Right lobe of liver (tissue), 6 donors: ENCODE measurements at regions not wholly inside any gene's neighbourhood (a gene's known extent, or its start where the extent isn't known, plus 50 kb on each side); places are given as distances from the start of the nearest gene placed in this dataset.
A peak's percentile ranks its signal among the peaks of the same experiment; 100 is the strongest.

Source experiments
- ATAC-seq, 4 donors: fragments of 200-7000 bp; cut with Tn5 transposase; one replicate each; pipeline ENCODE4 v1.9.1; 2020; ENCODE audit warnings: mild to moderate bottlenecking in 4 of 4, moderate library complexity in 4 of 4
- DNase-seq, 3 donors: peaks; one replicate each; pipeline ENCODE4 v3.0.0-alpha.2; 2020
- H3K27ac ChIP-seq, 3 donors: fragments of 200-600 bp; one replicate each; pipeline ENCODE4 v1.8.0; 2022
- H3K27me3 ChIP-seq, 2 donors: fragments of 200-600 bp; one replicate each; pipeline ENCODE4 v1.8.0; 2022
- H3K36me3 ChIP-seq, 4 donors: fragments of 200-600 bp; sonication (generic) in 1 of 4; one replicate each; pipeline versions ENCODE4 v1.5.1 to v1.8.0; 2017 to 2022; ENCODE audit warnings: control low read depth in 1 of 4
- H3K4me1 ChIP-seq, 4 donors: fragments of 200-600 bp; sonication (generic) in 1 of 4; one replicate each; pipeline versions ENCODE4 v1.5.1 to v1.8.0; 2017 to 2022; ENCODE audit warnings: control low read depth in 1 of 4
- H3K4me3 ChIP-seq, 3 donors: fragments of 200-600 bp; one replicate each; pipeline ENCODE4 v1.8.0; 2022
- H3K9me3 ChIP-seq, 4 donors: fragments of 200-600 bp; sonication (generic) in 1 of 4; one replicate each; pipeline versions ENCODE4 v1.5.1 to v1.8.0; 2017 to 2022; ENCODE audit warnings: control low read depth in 1 of 4
- POLR2A ChIP-seq: fragments of 450-650 bp; IDR thresholded peaks from one replicate; pipeline ENCODE4 v1.6.1; 2017; ENCODE audit warnings: antibody characterized with exemption, mild to moderate bottlenecking
- WGBS: methylation state at CpG from one replicate; pipeline ENCODE4 v1.1.6; 2018; ENCODE audit warnings: low coverage, low lambda C conversion rate; ENCODE audit not compliant: insufficient coverage; ENCODE audit errors: missing lambda C conversion rate; 5-methylcytosine and 5-hydroxymethylcytosine counted together
- intact Hi-C, 2 donors: fragments of 100-400 bp; cut with DNase I; formaldehyde crosslinking; loops; one replicate each; pipeline versions ENCODE4 v1.11.2 to v1.14.1; 2022
- TF ChIP-seq, protein P1 (sequence below), 4 donors: fragments of 200-600 bp in 3 of 4; fragments of 450-650 bp in 1 of 4; IDR thresholded peaks; one replicate each; pipeline versions ENCODE4 v1.5.1 to v1.8.0; 2016 to 2022; ENCODE audit warnings: antibody characterized with exemption in 4 of 4, mild to moderate bottlenecking in 2 of 4
- donor health status: DM: no; HTN: yes; CAD: no.
- donor health status: DM: no; HTN: no; CAD: no.
- donor health status: DM: no; HTN: no; CAD: no.
- donor health status: DM: no; HTN: yes; CAD: no.
- donor health status: DM: no; HTN: yes; CAD: no.

GRCh38 chr6:166761801-166762200 is 134.8 kb upstream of the RPS6KA2 start:
- intact Hi-C loops: no loop called here
- Histone ChIP-seq H3K4me3 (no peak overlapping the region), H3K27me3 (no peaks in the 10 kb centered on the region), H3K36me3 (no peaks in the 10 kb centered on the region), H3K9me3 (no peaks in the 10 kb centered on the region), H3K27ac (no peak overlapping the region), H3K4me1 (no peaks in the 10 kb centered on the region)
- peak in 1 of 3 donors; percentile 33 for DNase-seq
- WGBS: 60% methylated on average over 1 of the region's 9 CpGs
- ATAC-seq: no peak
- TF ChIP-seq POLR2A: no peak
- TF ChIP-seq, protein P1, sequence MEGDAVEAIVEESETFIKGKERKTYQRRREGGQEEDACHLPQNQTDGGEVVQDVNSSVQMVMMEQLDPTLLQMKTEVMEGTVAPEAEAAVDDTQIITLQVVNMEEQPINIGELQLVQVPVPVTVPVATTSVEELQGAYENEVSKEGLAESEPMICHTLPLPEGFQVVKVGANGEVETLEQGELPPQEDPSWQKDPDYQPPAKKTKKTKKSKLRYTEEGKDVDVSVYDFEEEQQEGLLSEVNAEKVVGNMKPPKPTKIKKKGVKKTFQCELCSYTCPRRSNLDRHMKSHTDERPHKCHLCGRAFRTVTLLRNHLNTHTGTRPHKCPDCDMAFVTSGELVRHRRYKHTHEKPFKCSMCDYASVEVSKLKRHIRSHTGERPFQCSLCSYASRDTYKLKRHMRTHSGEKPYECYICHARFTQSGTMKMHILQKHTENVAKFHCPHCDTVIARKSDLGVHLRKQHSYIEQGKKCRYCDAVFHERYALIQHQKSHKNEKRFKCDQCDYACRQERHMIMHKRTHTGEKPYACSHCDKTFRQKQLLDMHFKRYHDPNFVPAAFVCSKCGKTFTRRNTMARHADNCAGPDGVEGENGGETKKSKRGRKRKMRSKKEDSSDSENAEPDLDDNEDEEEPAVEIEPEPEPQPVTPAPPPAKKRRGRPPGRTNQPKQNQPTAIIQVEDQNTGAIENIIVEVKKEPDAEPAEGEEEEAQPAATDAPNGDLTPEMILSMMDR (IDR thresholded peaks at IDR 0.05): no peak

DNA sequence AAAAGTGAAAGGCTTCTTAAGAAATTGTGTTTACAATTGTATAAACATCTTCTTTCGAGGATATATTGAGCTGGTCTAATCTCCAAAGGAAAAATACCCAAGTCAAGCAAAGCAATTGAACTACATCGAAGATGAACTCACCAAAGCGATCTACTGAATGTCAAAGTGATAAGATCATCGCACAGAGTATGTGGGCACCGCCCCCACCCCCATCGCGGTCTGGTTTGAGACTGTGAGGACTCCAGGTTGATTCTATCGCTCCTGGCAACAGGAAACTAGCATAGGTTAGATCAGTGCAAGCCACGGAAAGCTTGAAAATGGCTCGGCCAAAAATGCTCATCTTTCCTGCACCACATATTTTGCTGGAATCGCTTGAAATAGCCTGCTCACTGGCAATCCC is 133.2 kb upstream of the RPS6KA2 start:
- no peaks in the 10 kb centered on the region for H3K27me3 ChIP-seq
- TF ChIP-seq POLR2A: no peak
- TF ChIP-seq, protein P1 (IDR thresholded peaks at IDR 0.05): no peak
- 65% methylated on average over 10 of the region's 11 CpGs for WGBS
- no peaks in the 10 kb centered on the region for H3K9me3 ChIP-seq
- H3K27ac ChIP-seq: no peak overlapping the region
- no peak for DNase-seq
- H3K4me3 ChIP-seq: no peak overlapping the region
- intact Hi-C loops: no loop called here
- H3K4me1 ChIP-seq: no peaks in the 10 kb centered on the region
- H3K36me3 ChIP-seq: no peaks in the 10 kb centered on the region
- ATAC-seq: no peak

- Histone ChIP-seq H3K27me3 (no peaks in the 10 kb centered on the region), H3K9me3 (no peaks in the 10 kb centered on the region), H3K4me3 (no peak overlapping the region), H3K36me3 (no peaks in the 10 kb centered on the region), H3K4me1 (no peaks in the 10 kb centered on the region), H3K27ac (no peak overlapping the region)
- no peak for ATAC-seq
- TF ChIP-seq, protein P1 (IDR thresholded peaks at IDR 0.05): no peak
- TF ChIP-seq POLR2A: no peak
- no peak for DNase-seq
- intact Hi-C loops: no loop called here
- WGBS: 48% methylated on average over 12 of the region's 15 CpGs
These were observed 131.2 kb upstream of the RPS6KA2 start for GRCh38 chr6:166758136-166758704.

DNA sequence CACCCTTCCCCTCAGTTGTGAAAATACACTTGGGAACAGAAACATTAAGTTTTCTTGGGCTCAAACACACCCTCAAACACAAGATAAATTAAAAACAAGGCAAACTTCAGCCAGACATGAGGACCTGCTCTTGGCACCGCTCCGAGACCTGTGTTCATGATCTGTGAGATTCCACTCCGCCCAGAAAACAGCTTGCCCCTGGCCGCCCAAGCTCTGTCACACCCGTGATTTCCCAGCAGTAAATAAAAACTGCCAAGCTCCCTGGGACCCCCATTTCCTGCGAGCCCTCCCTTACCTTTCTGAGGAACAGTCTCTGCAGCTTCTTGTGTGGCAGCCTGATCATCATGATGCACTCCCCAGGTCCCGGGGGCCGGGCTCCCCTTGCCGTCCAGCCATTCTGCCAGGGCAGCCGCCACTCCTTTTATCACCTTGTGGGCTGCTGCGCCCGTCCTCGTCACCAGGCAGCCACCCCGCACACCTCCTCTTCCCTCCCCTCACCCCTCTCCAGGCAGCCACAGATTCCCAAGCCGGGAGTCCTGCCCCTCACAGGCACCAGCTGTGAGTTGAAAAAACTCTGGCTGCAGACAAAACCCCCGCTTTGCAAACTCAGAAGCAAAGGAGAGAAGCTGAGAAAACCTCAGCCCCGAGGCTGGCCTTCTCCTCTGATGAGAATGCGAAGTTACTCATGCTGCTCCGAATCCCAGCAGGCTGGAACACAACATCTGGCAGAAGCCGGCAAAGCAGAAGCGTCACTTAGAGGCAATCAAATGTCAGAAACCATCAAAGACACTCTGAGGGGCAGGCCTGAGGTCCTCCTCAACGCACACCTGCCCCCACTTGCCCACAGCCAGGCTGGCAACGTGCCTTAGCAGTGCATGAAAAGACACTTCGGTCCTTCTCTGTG is 130.4 kb upstream of the RPS6KA2 start:
- Histone ChIP-seq H3K9me3 (no peaks in the 10 kb centered on the region), H3K36me3 (no peaks in the 10 kb centered on the region), H3K4me1 (no peaks in the 10 kb centered on the region), H3K27ac (no peak overlapping the region), H3K27me3 (no peaks in the 10 kb centered on the region), H3K4me3 (no peak overlapping the region)
- intact Hi-C loops: no loop called here
- TF ChIP-seq, protein P1 (IDR thresholded peaks at IDR 0.05): no peak
- TF ChIP-seq POLR2A: no peak
- DNase-seq: no peak
- no peak for ATAC-seq
- WGBS: 28% methylated on average over 14 of the region's 24 CpGs
